Esophagus squamous epithelium (tissue), 5 donors: ENCODE measurements at regions not wholly inside any gene's neighbourhood (a gene's known extent, or its start where the extent isn't known, plus 50 kb on each side); places are given as distances from the start of the nearest gene placed in this dataset.

Experiments
- DNase-seq: peaks from one replicate; lab custom pipeline; 2025; lab: John Stamatoyannopoulos, UW
- H3K27ac ChIP-seq, 4 donors: fragments of 200-600 bp; sonication (generic); one replicate each; pipeline ENCODE4 v1.5.1; 2016 to 2019; ENCODE audit warnings: mild to moderate bottlenecking in 1 of 4
- H3K27me3 ChIP-seq, 4 donors: fragments of 200-600 bp; sonication (generic); 1 replicate in 3 of 4; 2 replicates in 1 of 4; pipeline versions ENCODE4 v1.5.1 to v1.6.0; 2017 to 2021; ENCODE audit warnings: antibody characterized with exemption in 1 of 4
- H3K36me3 ChIP-seq, 3 donors: fragments of 200-600 bp; sonication (generic); one replicate each; pipeline ENCODE4 v1.5.1; 2016 to 2019
- H3K4me1 ChIP-seq, 3 donors: fragments of 200-600 bp; sonication (generic); one replicate each; pipeline ENCODE4 v1.5.1; 2017 to 2019
- H3K4me3 ChIP-seq, 4 donors: fragments of 200-600 bp; sonication (generic); 1 replicate in 3 of 4; 2 replicates in 1 of 4; pipeline ENCODE4 v1.5.1; 2016 to 2019; ENCODE audit warnings: mild to moderate bottlenecking in 2 of 4, moderate library complexity in 1 of 4
- H3K9me3 ChIP-seq, 3 donors: fragments of 200-600 bp; sonication (generic); one replicate each; pipeline ENCODE4 v1.5.1; 2016 to 2019
- POLR2A ChIP-seq, 4 donors: fragments of 450-650 bp; IDR thresholded peaks; one replicate each; pipeline ENCODE4 v1.6.1; 2017; ENCODE audit warnings: antibody characterized with exemption in 4 of 4, mild to moderate bottlenecking in 4 of 4, moderate library complexity in 3 of 4
- WGBS, 2 donors: methylation state at CpG; one replicate each; pipeline ENCODE4 v1.1.5; 2018; 5-methylcytosine and 5-hydroxymethylcytosine counted together
- intact Hi-C: fragments of 100-400 bp; cut with DNase I; formaldehyde crosslinking; loops from one replicate; pipeline ENCODE4 v1.15.0; 2022
- TF ChIP-seq, protein P1 (sequence below), 6 experiments: fragments of 450-650 bp in 4 of 6; fragments of 200-600 bp in 2 of 6; sonication (generic) in 2 of 6; IDR thresholded peaks; one replicate each; pipeline ENCODE4 v1.5.1; 2016 to 2019; ENCODE audit warnings: antibody characterized with exemption in 6 of 6, mild to moderate bottlenecking in 4 of 6, moderate library complexity in 4 of 6
- donor health status: DM: yes; HTN: yes; CAD: no.

DNA sequence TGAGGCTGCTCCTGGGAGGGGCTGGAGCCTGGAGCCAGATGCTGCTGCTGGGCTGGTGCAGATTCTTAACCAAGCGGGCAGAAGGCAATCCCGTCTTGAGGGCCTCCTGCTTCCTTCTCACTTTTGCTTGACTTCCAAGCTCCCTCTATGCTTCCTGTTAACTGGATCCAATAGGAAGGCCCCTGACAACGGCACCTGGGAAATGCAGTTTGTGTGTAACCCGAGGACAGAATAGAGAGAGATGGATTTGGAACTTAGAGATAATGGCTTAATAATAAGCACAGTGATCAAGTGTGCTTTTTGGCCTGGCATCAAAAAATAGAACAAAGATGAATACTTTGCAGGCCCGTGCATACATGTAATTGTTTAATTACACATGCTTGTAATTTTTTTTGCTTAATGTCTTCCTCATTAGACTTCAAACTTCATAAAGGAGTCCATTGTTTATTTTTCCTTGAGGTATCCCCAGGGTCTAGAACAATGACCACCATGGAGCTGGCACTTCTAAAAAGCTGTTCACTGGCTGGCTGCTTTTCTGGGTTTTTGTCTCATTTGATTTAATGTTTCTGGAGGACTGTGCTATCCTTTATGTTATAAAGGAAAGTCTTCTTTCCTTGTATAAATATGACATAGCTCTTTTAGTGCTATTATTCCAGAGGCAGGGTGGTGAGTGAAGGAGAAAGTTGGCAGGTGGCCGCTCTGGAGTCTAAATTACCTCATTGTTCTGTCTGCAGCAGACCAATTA, 63.3 kb upstream of the MITF start:
- Histone ChIP-seq H3K27ac (no peak overlapping the region), H3K27me3 (no peaks in the 10 kb centered on the region), H3K4me3 (no peak overlapping the region), H3K9me3 (no peaks in the 10 kb centered on the region), H3K4me1 (peaks cover 0 to 8% (median 0%) of the 10 kb centered on the region in 3 donors), H3K36me3 (no peaks in the 10 kb centered on the region)
- no peak for DNase-seq
- TF ChIP-seq, protein P1, sequence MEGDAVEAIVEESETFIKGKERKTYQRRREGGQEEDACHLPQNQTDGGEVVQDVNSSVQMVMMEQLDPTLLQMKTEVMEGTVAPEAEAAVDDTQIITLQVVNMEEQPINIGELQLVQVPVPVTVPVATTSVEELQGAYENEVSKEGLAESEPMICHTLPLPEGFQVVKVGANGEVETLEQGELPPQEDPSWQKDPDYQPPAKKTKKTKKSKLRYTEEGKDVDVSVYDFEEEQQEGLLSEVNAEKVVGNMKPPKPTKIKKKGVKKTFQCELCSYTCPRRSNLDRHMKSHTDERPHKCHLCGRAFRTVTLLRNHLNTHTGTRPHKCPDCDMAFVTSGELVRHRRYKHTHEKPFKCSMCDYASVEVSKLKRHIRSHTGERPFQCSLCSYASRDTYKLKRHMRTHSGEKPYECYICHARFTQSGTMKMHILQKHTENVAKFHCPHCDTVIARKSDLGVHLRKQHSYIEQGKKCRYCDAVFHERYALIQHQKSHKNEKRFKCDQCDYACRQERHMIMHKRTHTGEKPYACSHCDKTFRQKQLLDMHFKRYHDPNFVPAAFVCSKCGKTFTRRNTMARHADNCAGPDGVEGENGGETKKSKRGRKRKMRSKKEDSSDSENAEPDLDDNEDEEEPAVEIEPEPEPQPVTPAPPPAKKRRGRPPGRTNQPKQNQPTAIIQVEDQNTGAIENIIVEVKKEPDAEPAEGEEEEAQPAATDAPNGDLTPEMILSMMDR (IDR thresholded peaks at IDR 0.05): no peak
- TF ChIP-seq POLR2A (IDR thresholded peaks at IDR 0.05): no peak
- WGBS, 2 donors: 44 to 51% methylated on average over 6 of the region's 6 CpGs
- intact Hi-C loops: no loop called here

DNA sequence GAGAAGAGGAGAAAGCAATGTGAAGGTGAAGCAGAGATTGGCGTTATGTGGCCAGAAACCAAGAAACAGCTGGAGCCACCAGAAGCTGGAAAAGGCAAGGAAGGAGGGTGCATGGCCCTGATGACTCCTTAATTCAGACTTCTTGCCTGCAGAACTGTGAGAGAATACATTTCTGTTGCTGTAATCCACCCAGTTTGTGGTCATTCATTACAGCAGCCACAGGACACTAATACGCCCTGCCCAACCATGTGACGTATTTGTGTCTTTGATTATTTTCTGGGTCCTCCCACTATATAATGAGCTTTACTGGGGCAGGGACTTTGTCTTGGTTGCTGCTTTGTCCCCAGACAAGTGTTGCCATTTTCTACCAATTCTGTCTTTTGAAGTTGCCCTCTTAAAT, 64.5 kb upstream of the MITF start:
- Histone ChIP-seq H3K4me3 (no peak overlapping the region), H3K4me1 (peaks cover 0 to 8% (median 0%) of the 10 kb centered on the region in 3 donors), H3K9me3 (no peaks in the 10 kb centered on the region), H3K27ac (no peak overlapping the region), H3K27me3 (no peaks in the 10 kb centered on the region), H3K36me3 (no peaks in the 10 kb centered on the region)
- DNase-seq: no peak
- TF ChIP-seq POLR2A (IDR thresholded peaks at IDR 0.05): no peak
- TF ChIP-seq, protein P1 (IDR thresholded peaks at IDR 0.05): no peak
- 91 to 92% methylated on average over 3 of the region's 3 CpGs for WGBS, 2 donors
- intact Hi-C loops: no loop called here

DNA sequence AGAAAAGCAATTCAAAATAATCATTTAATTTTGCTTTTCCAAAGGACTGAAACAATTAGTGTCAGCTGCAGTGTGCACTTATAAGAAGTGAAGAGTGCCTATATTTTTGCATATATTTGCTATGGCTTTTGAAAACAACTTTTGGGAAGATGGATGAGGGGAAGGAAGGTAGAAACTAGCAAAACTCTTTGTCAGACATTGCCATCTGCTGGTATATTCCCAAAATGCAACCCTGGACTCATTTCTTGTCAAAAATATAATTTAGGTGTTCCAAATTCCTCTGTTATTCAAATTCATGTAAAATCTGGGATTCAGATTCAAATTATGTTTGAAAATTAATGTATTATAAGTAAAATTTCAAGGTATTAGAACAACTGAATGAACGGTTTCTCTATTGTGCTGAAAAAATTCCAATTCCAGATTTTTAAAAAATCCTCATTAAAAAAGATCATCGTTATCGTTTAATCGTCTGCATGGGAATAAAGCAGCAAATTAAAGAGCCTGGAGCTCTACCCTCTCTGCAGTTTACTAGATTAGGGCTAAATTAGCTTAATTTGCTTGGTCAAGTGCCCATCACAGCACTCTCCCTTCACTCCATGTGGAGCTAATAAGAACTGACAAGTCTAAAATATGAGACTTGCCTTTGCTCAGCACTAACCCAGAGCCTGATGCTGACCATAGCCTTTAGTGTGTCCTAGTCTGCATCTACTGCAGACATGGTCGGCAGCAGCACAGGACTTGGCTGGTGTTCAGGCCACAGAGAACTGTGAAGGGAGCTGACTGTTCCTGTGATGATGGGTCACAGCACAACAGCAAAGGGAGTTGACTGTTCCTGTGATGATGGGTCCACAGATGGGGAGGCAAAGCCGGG, 67.9 kb upstream of the MITF start:
- Histone ChIP-seq H3K9me3 (no peaks in the 10 kb centered on the region), H3K27me3 (no peaks in the 10 kb centered on the region), H3K4me1 (peaks cover 0 to 16% (median 0%) of the 10 kb centered on the region in 3 donors), H3K27ac (no peak overlapping the region), H3K36me3 (no peaks in the 10 kb centered on the region), H3K4me3 (no peak overlapping the region)
- no peak for TF ChIP-seq POLR2A (IDR thresholded peaks at IDR 0.05)
- TF ChIP-seq, protein P1 (IDR thresholded peaks at IDR 0.05): peak; percentile 28 to 81 (median 74)
- intact Hi-C loops: no loop called here
- no peak for DNase-seq
- WGBS, 2 donors: 51 to 66% methylated on average over 4 to 5 of the region's 6 CpGs

DNA sequence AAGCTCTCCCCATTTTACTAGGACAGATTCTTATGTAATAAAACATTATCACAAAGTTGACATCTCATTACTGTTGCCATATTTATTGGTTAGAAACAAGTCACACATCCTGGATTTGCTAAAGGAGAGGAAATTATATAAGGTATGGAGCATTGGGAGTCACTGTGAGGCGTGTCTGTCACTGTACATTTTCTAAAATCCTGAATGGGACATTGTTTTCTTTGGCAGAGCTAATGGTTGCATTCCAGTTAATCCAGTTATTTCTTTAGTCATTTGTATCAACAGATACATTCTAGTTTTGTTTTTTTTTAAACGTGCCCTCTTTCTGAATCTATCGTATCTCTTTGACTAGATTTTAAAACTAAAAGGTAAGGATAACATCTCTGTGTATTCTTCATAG, 70.2 kb upstream of the MITF start:
- peaks cover 0 to 24% (median 9%) of the 10 kb centered on the region in 3 donors for H3K4me1 ChIP-seq
- intact Hi-C loops: loop anchor here (10.0 kb wide), 1 partner anchor 504 kb away; no protein-coding TSS in a partner anchor
- no peak overlapping the region for H3K27ac ChIP-seq
- H3K27me3 ChIP-seq: no peaks in the 10 kb centered on the region
- H3K36me3 ChIP-seq: no peaks in the 10 kb centered on the region
- TF ChIP-seq POLR2A (IDR thresholded peaks at IDR 0.05): no peak
- TF ChIP-seq, protein P1 (IDR thresholded peaks at IDR 0.05): no peak
- no peak for DNase-seq
- 24 to 58% methylated on average over 3 of the region's 3 CpGs for WGBS, 2 donors
- no peak overlapping the region for H3K4me3 ChIP-seq
- H3K9me3 ChIP-seq: no peaks in the 10 kb centered on the region
